ENCODE measurements at regions not wholly inside any gene's neighbourhood (a gene's known extent, or its start where the extent isn't known, plus 50 kb on each side); places are given as distances from the start of the nearest gene placed in this dataset.

DNA sequence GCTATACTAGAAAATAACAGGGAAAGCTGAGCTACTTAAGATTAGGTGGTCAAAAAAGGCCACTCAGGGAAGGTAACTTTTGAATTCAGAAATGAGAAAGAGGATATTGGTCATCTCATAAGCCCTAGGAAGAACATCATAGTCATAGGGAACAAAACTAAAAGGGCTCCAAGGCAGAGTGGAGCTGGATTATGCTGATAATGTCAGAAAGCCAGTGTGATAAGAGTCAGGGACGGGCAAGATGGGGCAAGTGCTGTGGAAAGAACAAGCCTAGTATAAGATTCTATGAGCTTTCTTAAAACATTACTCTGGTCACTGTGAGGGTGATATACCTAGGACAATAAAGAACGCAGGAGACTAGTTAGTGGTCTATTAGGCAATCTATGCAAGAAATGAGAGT, 106.6 kb downstream of the DUSP10 start:
- 72% methylated on average over 2 of the region's 2 CpGs for WGBS (ENCODE audit: insufficient coverage, insufficient replicate concordance, low lambda C conversion rate, missing lambda C conversion rate)
- FAIRE-seq (no peak), DNase-seq (ENCODE audit: low read depth, low spot score) (no peak), ATAC-seq (no peak)
- no peak overlapping the region for H3K9ac ChIP-seq (ENCODE audit: control insufficient read depth, insufficient read depth, low read length)
- CTCF ChIA-PET, result interaction anchor here (1.0 kb wide), 1 partner anchor 29 kb away, joined by 6 read pairs; no protein-coding TSS in a partner anchor
- intact Hi-C loops (cut with micrococcal nuclease; ENCODE audit: unreplicated experiment) (no loop called here), in situ Hi-C loops (cut with MboI) (no loop called here)
- no peak overlapping the region for H3K4me2 ChIP-seq (ENCODE audit: control insufficient read depth, insufficient read depth)
- H4K20me1 ChIP-seq (ENCODE audit: control insufficient read depth, insufficient read depth), result no peaks in the 10 kb centered on the region
- BruUV-seq (replicated peaks), result no TSS peak
- no peak overlapping the region for H3K4me3 ChIP-seq
- H3K27ac ChIP-seq (ENCODE audit: control insufficient read depth, insufficient read depth), result no peak overlapping the region
- H3K27me3 ChIP-seq (replicated peaks in 1 of 2; ENCODE audit: control insufficient read depth in 2 of 2, insufficient read depth in 2 of 2, low read length in 1 of 2), result no peaks in the 10 kb centered on the region
- H2AFZ ChIP-seq (ENCODE audit: control insufficient read depth, low read depth, low read length), result no peak overlapping the region
- SMC1A ChIA-PET (ENCODE audit: uncharacterized antibody, unreplicated experiment), result interaction anchor here (0.8 to 3.5 kb wide), 6 partner anchors 9 to 92 kb away, joined by 3 to 20 read pairs (median 4); no protein-coding TSS in a partner anchor
- H3K4me1 ChIP-seq (ENCODE audit: control insufficient read depth, insufficient read depth, low read length), result no peaks in the 10 kb centered on the region
- POLR2A ChIA-PET, result no interaction called here
- RAD21 ChIA-PET (ENCODE audit: unreplicated experiment), result no interaction called here
- H3K36me3 ChIP-seq (ENCODE audit: control insufficient read depth in 2 of 2, insufficient read depth in 2 of 2, low read length in 1 of 2), result no peaks in the 10 kb centered on the region
- H3K79me2 ChIP-seq (ENCODE audit: control insufficient read depth, insufficient read depth, low read length), result no peaks in the 10 kb centered on the region
- no peaks in the 10 kb centered on the region; the same call in none of the 3 replicates for H3K9me3 ChIP-seq (replicated peaks; ENCODE audit: control insufficient read depth, insufficient read depth, low read length)
- TF ChIP-seq CEBPB (IDR thresholded peaks at IDR 0.05; ENCODE audit: borderline replicate concordance in 1 of 2, low read depth in 2 of 2, low read length in 2 of 2) (no peak), KAT2A (conservative IDR thresholded peaks at IDR 0.05; ENCODE audit: control insufficient read depth, low read depth, low read length) (no peak), NFYB (IDR thresholded peaks at IDR 0.05; ENCODE audit: insufficient read depth, low read depth, low read length) (no peak), ZSCAN29 (IDR thresholded peaks at IDR 0.05) (no peak), STAT3 (IDR thresholded peaks at IDR 0.05; ENCODE audit: low read depth, low read length) (no peak), SUZ12 (IDR thresholded peaks at IDR 0.05; ENCODE audit: unreplicated experiment) (no peak), POU2F2 (IDR thresholded peaks at IDR 0.05; ENCODE audit: borderline replicate concordance, low read depth, low read length) (no peak), SREBF2 (IDR thresholded peaks at IDR 0.05; ENCODE audit: low read length) (no peak), NFIC (IDR thresholded peaks at IDR 0.05; ENCODE audit: low read depth, low read length) (no peak), EZH2 (IDR thresholded peaks at IDR 0.05; ENCODE audit: borderline replicate concordance, control insufficient read depth, low read depth, low read length) (no peak), IRF4 (IDR thresholded peaks at IDR 0.05; ENCODE audit: low read depth, low read length) (no peak)
- TF ChIP-seq, protein P1, sequence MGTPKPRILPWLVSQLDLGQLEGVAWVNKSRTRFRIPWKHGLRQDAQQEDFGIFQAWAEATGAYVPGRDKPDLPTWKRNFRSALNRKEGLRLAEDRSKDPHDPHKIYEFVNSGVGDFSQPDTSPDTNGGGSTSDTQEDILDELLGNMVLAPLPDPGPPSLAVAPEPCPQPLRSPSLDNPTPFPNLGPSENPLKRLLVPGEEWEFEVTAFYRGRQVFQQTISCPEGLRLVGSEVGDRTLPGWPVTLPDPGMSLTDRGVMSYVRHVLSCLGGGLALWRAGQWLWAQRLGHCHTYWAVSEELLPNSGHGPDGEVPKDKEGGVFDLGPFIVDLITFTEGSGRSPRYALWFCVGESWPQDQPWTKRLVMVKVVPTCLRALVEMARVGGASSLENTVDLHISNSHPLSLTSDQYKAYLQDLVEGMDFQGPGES (IDR thresholded peaks at IDR 0.05), result no peak
- TF ChIP-seq, protein P2, sequence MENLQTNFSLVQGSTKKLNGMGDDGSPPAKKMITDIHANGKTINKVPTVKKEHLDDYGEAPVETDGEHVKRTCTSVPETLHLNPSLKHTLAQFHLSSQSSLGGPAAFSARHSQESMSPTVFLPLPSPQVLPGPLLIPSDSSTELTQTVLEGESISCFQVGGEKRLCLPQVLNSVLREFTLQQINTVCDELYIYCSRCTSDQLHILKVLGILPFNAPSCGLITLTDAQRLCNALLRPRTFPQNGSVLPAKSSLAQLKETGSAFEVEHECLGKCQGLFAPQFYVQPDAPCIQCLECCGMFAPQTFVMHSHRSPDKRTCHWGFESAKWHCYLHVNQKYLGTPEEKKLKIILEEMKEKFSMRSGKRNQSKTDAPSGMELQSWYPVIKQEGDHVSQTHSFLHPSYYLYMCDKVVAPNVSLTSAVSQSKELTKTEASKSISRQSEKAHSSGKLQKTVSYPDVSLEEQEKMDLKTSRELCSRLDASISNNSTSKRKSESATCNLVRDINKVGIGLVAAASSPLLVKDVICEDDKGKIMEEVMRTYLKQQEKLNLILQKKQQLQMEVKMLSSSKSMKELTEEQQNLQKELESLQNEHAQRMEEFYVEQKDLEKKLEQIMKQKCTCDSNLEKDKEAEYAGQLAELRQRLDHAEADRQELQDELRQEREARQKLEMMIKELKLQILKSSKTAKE (IDR thresholded peaks at IDR 0.05; ENCODE audit: low read depth, poor library complexity, severe bottlenecking), result no peak
- TF ChIP-seq, protein P3, sequence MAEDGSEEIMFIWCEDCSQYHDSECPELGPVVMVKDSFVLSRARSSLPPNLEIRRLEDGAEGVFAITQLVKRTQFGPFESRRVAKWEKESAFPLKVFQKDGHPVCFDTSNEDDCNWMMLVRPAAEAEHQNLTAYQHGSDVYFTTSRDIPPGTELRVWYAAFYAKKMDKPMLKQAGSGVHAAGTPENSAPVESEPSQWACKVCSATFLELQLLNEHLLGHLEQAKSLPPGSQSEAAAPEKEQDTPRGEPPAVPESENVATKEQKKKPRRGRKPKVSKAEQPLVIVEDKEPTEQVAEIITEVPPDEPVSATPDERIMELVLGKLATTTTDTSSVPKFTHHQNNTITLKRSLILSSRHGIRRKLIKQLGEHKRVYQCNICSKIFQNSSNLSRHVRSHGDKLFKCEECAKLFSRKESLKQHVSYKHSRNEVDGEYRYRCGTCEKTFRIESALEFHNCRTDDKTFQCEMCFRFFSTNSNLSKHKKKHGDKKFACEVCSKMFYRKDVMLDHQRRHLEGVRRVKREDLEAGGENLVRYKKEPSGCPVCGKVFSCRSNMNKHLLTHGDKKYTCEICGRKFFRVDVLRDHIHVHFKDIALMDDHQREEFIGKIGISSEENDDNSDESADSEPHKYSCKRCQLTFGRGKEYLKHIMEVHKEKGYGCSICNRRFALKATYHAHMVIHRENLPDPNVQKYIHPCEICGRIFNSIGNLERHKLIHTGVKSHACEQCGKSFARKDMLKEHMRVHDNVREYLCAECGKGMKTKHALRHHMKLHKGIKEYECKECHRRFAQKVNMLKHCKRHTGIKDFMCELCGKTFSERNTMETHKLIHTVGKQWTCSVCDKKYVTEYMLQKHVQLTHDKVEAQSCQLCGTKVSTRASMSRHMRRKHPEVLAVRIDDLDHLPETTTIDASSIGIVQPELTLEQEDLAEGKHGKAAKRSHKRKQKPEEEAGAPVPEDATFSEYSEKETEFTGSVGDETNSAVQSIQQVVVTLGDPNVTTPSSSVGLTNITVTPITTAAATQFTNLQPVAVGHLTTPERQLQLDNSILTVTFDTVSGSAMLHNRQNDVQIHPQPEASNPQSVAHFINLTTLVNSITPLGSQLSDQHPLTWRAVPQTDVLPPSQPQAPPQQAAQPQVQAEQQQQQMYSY (CRISPR knock-in tag; IDR thresholded peaks at IDR 0.05), result no peak
